Thyroid gland (tissue), 4 donors: ENCODE measurements at regions not wholly inside any gene's neighbourhood (a gene's known extent, or its start where the extent isn't known, plus 50 kb on each side); places are given as distances from the start of the nearest gene placed in this dataset.

Experiments used
- POLR2A ChIP-seq, 2 donors: fragments of 450-650 bp; IDR thresholded peaks; one replicate each; pipeline ENCODE4 v1.6.1; 2017; ENCODE audit warnings: antibody characterized with exemption in 2 of 2, mild to moderate bottlenecking in 2 of 2, moderate library complexity in 1 of 2
- TF ChIP-seq, protein P1 (sequence below), 6 experiments: fragments of 200-600 bp in 3 of 6; fragments of 450-650 bp in 3 of 6; sonication (generic) in 3 of 6; IDR thresholded peaks; one replicate each; pipeline ENCODE4 v1.5.1; 2016 to 2019; ENCODE audit warnings: antibody characterized with exemption in 6 of 6, mild to moderate bottlenecking in 2 of 6, inconsistent platforms in 1 of 6, moderate library complexity in 1 of 6

- TF ChIP-seq, protein P1, sequence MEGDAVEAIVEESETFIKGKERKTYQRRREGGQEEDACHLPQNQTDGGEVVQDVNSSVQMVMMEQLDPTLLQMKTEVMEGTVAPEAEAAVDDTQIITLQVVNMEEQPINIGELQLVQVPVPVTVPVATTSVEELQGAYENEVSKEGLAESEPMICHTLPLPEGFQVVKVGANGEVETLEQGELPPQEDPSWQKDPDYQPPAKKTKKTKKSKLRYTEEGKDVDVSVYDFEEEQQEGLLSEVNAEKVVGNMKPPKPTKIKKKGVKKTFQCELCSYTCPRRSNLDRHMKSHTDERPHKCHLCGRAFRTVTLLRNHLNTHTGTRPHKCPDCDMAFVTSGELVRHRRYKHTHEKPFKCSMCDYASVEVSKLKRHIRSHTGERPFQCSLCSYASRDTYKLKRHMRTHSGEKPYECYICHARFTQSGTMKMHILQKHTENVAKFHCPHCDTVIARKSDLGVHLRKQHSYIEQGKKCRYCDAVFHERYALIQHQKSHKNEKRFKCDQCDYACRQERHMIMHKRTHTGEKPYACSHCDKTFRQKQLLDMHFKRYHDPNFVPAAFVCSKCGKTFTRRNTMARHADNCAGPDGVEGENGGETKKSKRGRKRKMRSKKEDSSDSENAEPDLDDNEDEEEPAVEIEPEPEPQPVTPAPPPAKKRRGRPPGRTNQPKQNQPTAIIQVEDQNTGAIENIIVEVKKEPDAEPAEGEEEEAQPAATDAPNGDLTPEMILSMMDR (IDR thresholded peaks at IDR 0.05) = no peak
- TF ChIP-seq POLR2A (IDR thresholded peaks at IDR 0.05) = no peak
Observed at GRCh38 chr11:101255036-101255435, 125.4 kb upstream of the PGR start.
